ENCODE measurements at regions not wholly inside any gene's neighbourhood (a gene's known extent, or its start where the extent isn't known, plus 50 kb on each side); places are given as distances from the start of the nearest gene placed in this dataset.
"Not testable (repeated sequence)": the region's sequence is repeated elsewhere in the genome, so short reads cannot be mapped to it uniquely, and the experiment has no call there.

GRCh38 chr5:92703976-92704375 is 877.0 kb downstream of the NR2F1-AS1 start:
- no peaks in the 10 kb centered on the region for H3K9me3 ChIP-seq (ENCODE audit: control insufficient read depth, insufficient read depth, low read length)
- H3K27ac ChIP-seq (ENCODE audit: low read depth, low read length), result no peak overlapping the region
- no peaks in the 10 kb centered on the region for H4K20me1 ChIP-seq (ENCODE audit: control insufficient read depth, insufficient read depth, low read depth, low read length)
- H3K9me2 ChIP-seq (replicated peaks; ENCODE audit: control insufficient read depth, low read length), result no peaks in the 10 kb centered on the region
- H3K4me1 ChIP-seq (ENCODE audit: control insufficient read depth, low read length), result no peaks in the 10 kb centered on the region
- no peak overlapping the region for H3K4me3 ChIP-seq (ENCODE audit: low read length)
- TF ChIP-seq EZH2phosphoT487 (IDR thresholded peaks at IDR 0.05; ENCODE audit: borderline replicate concordance, low read length), result no peak
- no peaks in the 10 kb centered on the region for H3K36me3 ChIP-seq (ENCODE audit: control insufficient read depth, low read length)
- no peak overlapping the region for H3K4me2 ChIP-seq (ENCODE audit: low read length)
- H3F3A ChIP-seq (ENCODE audit: control insufficient read depth, insufficient read depth), result no peaks in the 10 kb centered on the region
- H3K27me3 ChIP-seq (ENCODE audit: control insufficient read depth, low read length), result no peaks in the 10 kb centered on the region
- H3K79me2 ChIP-seq (ENCODE audit: control insufficient read depth, low read length), result no peaks in the 10 kb centered on the region

GRCh38 chr5:92695123-92696003 is 885.7 kb downstream of the NR2F1-AS1 start:
- H3K4me3 ChIP-seq (ENCODE audit: low read length), result no peak overlapping the region
- H3K9me3 ChIP-seq (ENCODE audit: control insufficient read depth, insufficient read depth, low read length), result no peaks in the 10 kb centered on the region
- no peaks in the 10 kb centered on the region for H3K27me3 ChIP-seq (ENCODE audit: control insufficient read depth, low read length)
- H3K9me2 ChIP-seq (replicated peaks; ENCODE audit: control insufficient read depth, low read length), result no peaks in the 10 kb centered on the region
- H3K27ac ChIP-seq (ENCODE audit: low read depth, low read length), result no peak overlapping the region
- no peaks in the 10 kb centered on the region for H4K20me1 ChIP-seq (ENCODE audit: control insufficient read depth, insufficient read depth, low read depth, low read length)
- no peaks in the 10 kb centered on the region for H3F3A ChIP-seq (ENCODE audit: control insufficient read depth, insufficient read depth)
- TF ChIP-seq EZH2phosphoT487 (IDR thresholded peaks at IDR 0.05; ENCODE audit: borderline replicate concordance, low read length) (no peak), CTCF (IDR thresholded peaks at IDR 0.05; ENCODE audit: low read depth, low read length, poor library complexity, severe bottlenecking) (no peak)
- no peak overlapping the region for H3K4me2 ChIP-seq (ENCODE audit: low read length)
- H3K4me1 ChIP-seq (ENCODE audit: control insufficient read depth, low read length), result no peaks in the 10 kb centered on the region
- no peaks in the 10 kb centered on the region for H3K79me2 ChIP-seq (ENCODE audit: control insufficient read depth, low read length)
- no peaks in the 10 kb centered on the region for H3K36me3 ChIP-seq (ENCODE audit: control insufficient read depth, low read length)

GRCh38 chr5:92694067-92694466 is 887.0 kb downstream of the NR2F1-AS1 start:
- Histone ChIP-seq H3K4me3 (ENCODE audit: low read length) (no peak overlapping the region), H3K27ac (ENCODE audit: low read depth, low read length) (no peak overlapping the region), H3F3A (ENCODE audit: control insufficient read depth, insufficient read depth) (no peaks in the 10 kb centered on the region), H3K9me3 (ENCODE audit: control insufficient read depth, insufficient read depth, low read length) (no peaks in the 10 kb centered on the region), H4K20me1 (ENCODE audit: control insufficient read depth, insufficient read depth, low read depth, low read length) (no peaks in the 10 kb centered on the region), H3K79me2 (ENCODE audit: control insufficient read depth, low read length) (no peaks in the 10 kb centered on the region), H3K4me2 (ENCODE audit: low read length) (no peak overlapping the region), H3K27me3 (ENCODE audit: control insufficient read depth, low read length) (no peaks in the 10 kb centered on the region), H3K9me2 (replicated peaks; ENCODE audit: control insufficient read depth, low read length) (no peaks in the 10 kb centered on the region), H3K4me1 (ENCODE audit: control insufficient read depth, low read length) (no peaks in the 10 kb centered on the region), H3K36me3 (ENCODE audit: control insufficient read depth, low read length) (no peaks in the 10 kb centered on the region)
- no peak for TF ChIP-seq EZH2phosphoT487 (IDR thresholded peaks at IDR 0.05; ENCODE audit: borderline replicate concordance, low read length)

- not testable (repeated sequence) for H3K4me2 ChIP-seq (ENCODE audit: low read length); H4K20me1 ChIP-seq (ENCODE audit: control insufficient read depth, insufficient read depth, low read depth, low read length); H3F3A ChIP-seq (ENCODE audit: control insufficient read depth, insufficient read depth); H3K4me1 ChIP-seq (ENCODE audit: control insufficient read depth, low read length); H3K9me3 ChIP-seq (ENCODE audit: control insufficient read depth, insufficient read depth, low read length); H3K27me3 ChIP-seq (ENCODE audit: control insufficient read depth, low read length); H3K36me3 ChIP-seq (ENCODE audit: control insufficient read depth, low read length); H3K9me2 ChIP-seq (replicated peaks; ENCODE audit: control insufficient read depth, low read length); H3K27ac ChIP-seq (ENCODE audit: low read depth, low read length); H3K4me3 ChIP-seq (ENCODE audit: low read length); H3K79me2 ChIP-seq (ENCODE audit: control insufficient read depth, low read length)
These were observed 889.1 kb downstream of the NR2F1-AS1 start for GRCh38 chr5:92691955-92692354.

Measured in DOHH2 (cell line).